SK-N-MC (cell line): ENCODE measurements at regions not wholly inside any gene's neighbourhood (a gene's known extent, or its start where the extent isn't known, plus 50 kb on each side); places are given as distances from the start of the nearest gene placed in this dataset.
A peak's percentile ranks its signal among the peaks of the same experiment; 100 is the strongest.

Experiments used
- DNase-seq: peaks from one replicate; pipeline ENCODE4 v3.0.0-alpha.2; 2011; ENCODE audit warnings: low read depth, low spot score
- H3K27ac ChIP-seq: fragments of 200-600 bp; sonication (generic); 2 replicates; pipeline ENCODE4 v1.5.1; 2016; ENCODE audit warnings: mixed run types
- H3K36me3 ChIP-seq: fragments of 200-600 bp; sonication (generic); 2 replicates; pipeline ENCODE4 v1.6.1; 2017; ENCODE audit warnings: antibody characterized with exemption, low read length, mixed read lengths; ENCODE audit not compliant: insufficient read depth
- H3K4me3 ChIP-seq: fragments of 200-600 bp; sonication (generic); 2 replicates; pipeline ENCODE4 v1.5.1; 2016
- H3K9ac ChIP-seq: fragments of 200-600 bp; sonication (generic); 2 replicates; pipeline ENCODE4 v1.8.0; 2017; ENCODE audit warnings: mixed run types, mixed read lengths; ENCODE audit not compliant: insufficient read length
- H3K9me3 ChIP-seq: fragments of 200-600 bp; sonication (generic); 2 replicates; pipeline ENCODE4 v1.6.1; 2017; ENCODE audit warnings: low read depth, mild to moderate bottlenecking, antibody characterized with exemption, low read length, moderate library complexity, mixed read lengths
- EZH2 ChIP-seq: fragments of 200-600 bp; sonication (generic); IDR thresholded peaks from one replicate; pipeline ENCODE4 v1.6.1; 2017; ENCODE audit warnings: antibody characterized with exemption
- FOXP2 ChIP-seq: optimal IDR thresholded peaks from 2 replicates; pipeline ENCODE3; 2011; ENCODE audit warnings: mild to moderate bottlenecking, moderate library complexity; ENCODE audit not compliant: insufficient read depth; ENCODE audit errors: extremely low read length, control extremely low read depth
- POLR2AphosphoS5 ChIP-seq: IDR thresholded peaks from 2 replicates; pipeline ENCODE4 v1.6.1; 2012; ENCODE audit warnings: mild to moderate bottlenecking, low read depth, low read length, borderline replicate concordance

GRCh38 chr6:148134592-148134991, 208.0 kb upstream of the SASH1 start:
- Histone ChIP-seq H3K9me3 (no peaks in the 10 kb centered on the region), H3K36me3 (no peaks in the 10 kb centered on the region), H3K4me3 (no peak overlapping the region), H3K27ac (no peak overlapping the region), H3K9ac (no peak overlapping the region)
- DNase-seq = no peak
- TF ChIP-seq POLR2AphosphoS5 (no peak), EZH2 (no peak), FOXP2 (no peak)

GRCh38 chr6:148136586-148136985, 206.1 kb upstream of the SASH1 start:
- DNase-seq = no peak
- Histone ChIP-seq H3K4me3 (no peak overlapping the region), H3K27ac (no peak overlapping the region), H3K36me3 (no peaks in the 10 kb centered on the region), H3K9ac (no peak overlapping the region), H3K9me3 (no peaks in the 10 kb centered on the region)
- TF ChIP-seq POLR2AphosphoS5 (no peak), FOXP2 (no peak)

- Histone ChIP-seq H3K4me3 (no peak overlapping the region), H3K9ac (no peak overlapping the region), H3K36me3 (no peaks in the 10 kb centered on the region), H3K27ac (no peak overlapping the region), H3K9me3 (no peaks in the 10 kb centered on the region)
- DNase-seq = no peak
- TF ChIP-seq POLR2AphosphoS5 (no peak), FOXP2 (no peak), EZH2 (no peak)
Measured at GRCh38 chr6:148137652-148138051, 205.0 kb upstream of the SASH1 start.

GRCh38 chr6:148138573-148138972, 204.1 kb upstream of the SASH1 start:
- TF ChIP-seq FOXP2 = no peak
- TF ChIP-seq POLR2AphosphoS5 = no peak
- TF ChIP-seq EZH2 = no peak
- Histone ChIP-seq H3K27ac (no peak overlapping the region), H3K36me3 (no peaks in the 10 kb centered on the region), H3K4me3 (no peak overlapping the region), H3K9me3 (no peaks in the 10 kb centered on the region), H3K9ac (no peak overlapping the region)
- no peak for DNase-seq

- Histone ChIP-seq H3K27ac (no peak overlapping the region), H3K4me3 (no peak overlapping the region)
- no peak for DNase-seq
Measured at GRCh38 chr6:148140772-148141557, 201.7 kb upstream of the SASH1 start.

GRCh38 chr6:148142821-148143220, 199.8 kb upstream of the SASH1 start:
- no peak overlapping the region for H3K4me3 ChIP-seq
- H3K27ac ChIP-seq = no peak overlapping the region
- no peak overlapping the region for H3K9ac ChIP-seq
- no peaks in the 10 kb centered on the region for H3K9me3 ChIP-seq
- no peak for TF ChIP-seq EZH2
- no peak for TF ChIP-seq FOXP2
- no peak for TF ChIP-seq POLR2AphosphoS5
- DNase-seq = no peak
- no peaks in the 10 kb centered on the region for H3K36me3 ChIP-seq

More at GRCh38 chr6:148140772-148141557, 201.7 kb upstream of the SASH1 start:
- Histone ChIP-seq H3K9ac (no peak overlapping the region), H3K9me3 (no peaks in the 10 kb centered on the region), H3K36me3 (no peaks in the 10 kb centered on the region)
- no peak for TF ChIP-seq FOXP2
- TF ChIP-seq POLR2AphosphoS5 = no peak
- no peak for TF ChIP-seq EZH2

GRCh38 chr6:148143771-148144170, 198.9 kb upstream of the SASH1 start:
- no peak overlapping the region for H3K27ac ChIP-seq
- H3K9me3 ChIP-seq = no peaks in the 10 kb centered on the region
- no peak overlapping the region for H3K4me3 ChIP-seq
- DNase-seq = no peak
- TF ChIP-seq FOXP2 (no peak), POLR2AphosphoS5 (no peak), EZH2 (no peak)
- H3K9ac ChIP-seq = no peak overlapping the region
- H3K36me3 ChIP-seq = no peaks in the 10 kb centered on the region

- TF ChIP-seq EZH2 (no peak), POLR2AphosphoS5 (no peak), FOXP2 (no peak)
- no peaks in the 10 kb centered on the region for H3K36me3 ChIP-seq
- H3K27ac ChIP-seq = no peak overlapping the region
- H3K9me3 ChIP-seq = no peaks in the 10 kb centered on the region
- no peak overlapping the region for H3K9ac ChIP-seq
- no peak overlapping the region for H3K4me3 ChIP-seq
- peak; percentile 34 for DNase-seq
Measured at GRCh38 chr6:148144917-148145521, 197.6 kb upstream of the SASH1 start.
